Osteocyte (in vitro differentiated cells): ENCODE measurements at regions not wholly inside any gene's neighbourhood (a gene's known extent, or its start where the extent isn't known, plus 50 kb on each side); places are given as distances from the start of the nearest gene placed in this dataset.

ENCODE experiments used
- DNase-seq: peaks from one replicate; pipeline ENCODE4 v3.0.0; 2021; ENCODE audit warnings: mixed read lengths; ENCODE audit not compliant: unreplicated experiment; ENCODE audit errors: extremely low spot score
- H3K27ac Mint-ChIP-seq: one replicate; pipeline ENCODE4 v1.8.0; 2021; ENCODE audit warnings: mild to moderate bottlenecking, mixed read lengths; ENCODE audit not compliant: unreplicated experiment
- H3K27me3 Mint-ChIP-seq: one replicate; pipeline ENCODE4 v1.8.0; 2021; ENCODE audit warnings: mixed read lengths; ENCODE audit not compliant: unreplicated experiment
- H3K36me3 Mint-ChIP-seq: one replicate; pipeline ENCODE4 v1.8.0; 2021; ENCODE audit warnings: mixed read lengths; ENCODE audit not compliant: unreplicated experiment
- H3K4me1 Mint-ChIP-seq: one replicate; pipeline ENCODE4 v1.8.0; 2021; ENCODE audit warnings: mixed read lengths; ENCODE audit not compliant: unreplicated experiment
- H3K4me3 Mint-ChIP-seq: one replicate; pipeline ENCODE4 v1.8.0; 2021; ENCODE audit warnings: mild to moderate bottlenecking, moderate library complexity, mixed read lengths; ENCODE audit not compliant: unreplicated experiment
- H3K9me3 Mint-ChIP-seq: one replicate; pipeline ENCODE4 v1.8.0; 2021; ENCODE audit warnings: mixed read lengths; ENCODE audit not compliant: unreplicated experiment
- TF ChIP-seq, protein P1 (sequence below): fragments of 200-600 bp; sonication (generic); IDR thresholded peaks from 2 replicates; pipeline ENCODE4 v1.5.0; 2021; ENCODE audit warnings: antibody characterized with exemption, mild to moderate bottlenecking, moderate library complexity

DNA sequence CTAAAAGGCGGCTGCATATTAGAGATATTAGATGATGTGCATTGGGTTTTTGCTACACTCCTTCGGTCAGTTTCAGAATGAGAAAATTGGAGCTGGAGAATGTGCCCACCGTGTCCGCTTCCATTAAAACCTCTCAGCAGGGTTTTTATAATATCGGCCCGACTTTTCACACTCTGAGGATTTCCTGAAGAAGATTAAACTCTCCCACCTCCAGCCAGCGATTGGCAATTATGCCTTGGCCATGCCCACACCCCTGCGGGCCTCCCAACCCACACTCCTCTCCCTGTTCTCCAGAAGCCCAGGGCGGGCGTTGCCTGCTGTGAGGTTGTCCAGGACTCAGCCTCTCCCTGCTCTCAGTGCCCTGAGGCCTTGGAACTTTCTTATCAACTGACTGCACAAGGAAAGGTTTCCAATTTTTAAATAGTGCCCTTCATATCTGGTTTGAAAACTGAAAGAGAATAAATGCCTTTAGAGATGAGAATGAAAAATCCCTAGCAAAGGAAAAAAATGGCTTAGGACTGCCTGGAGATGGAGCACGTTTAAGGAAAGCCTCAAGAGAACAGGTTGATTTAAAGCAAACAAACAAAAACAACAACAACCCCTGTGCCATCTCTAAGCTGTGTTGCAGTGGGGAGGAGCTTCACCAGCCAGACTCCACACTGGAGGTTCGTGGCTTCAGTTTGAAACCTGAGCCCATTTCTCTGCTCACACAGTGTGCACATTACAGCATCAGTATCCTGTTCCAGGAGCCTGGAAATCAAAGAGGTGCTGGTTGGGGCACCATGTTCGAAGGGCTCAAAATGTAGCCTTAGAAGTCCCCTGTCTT, 292.9 kb downstream of the NSG2 start:
- H3K36me3 Mint-ChIP-seq = no peaks in the 10 kb centered on the region
- DNase-seq = no peak
- no peaks in the 10 kb centered on the region for H3K9me3 Mint-ChIP-seq
- TF ChIP-seq, protein P1, sequence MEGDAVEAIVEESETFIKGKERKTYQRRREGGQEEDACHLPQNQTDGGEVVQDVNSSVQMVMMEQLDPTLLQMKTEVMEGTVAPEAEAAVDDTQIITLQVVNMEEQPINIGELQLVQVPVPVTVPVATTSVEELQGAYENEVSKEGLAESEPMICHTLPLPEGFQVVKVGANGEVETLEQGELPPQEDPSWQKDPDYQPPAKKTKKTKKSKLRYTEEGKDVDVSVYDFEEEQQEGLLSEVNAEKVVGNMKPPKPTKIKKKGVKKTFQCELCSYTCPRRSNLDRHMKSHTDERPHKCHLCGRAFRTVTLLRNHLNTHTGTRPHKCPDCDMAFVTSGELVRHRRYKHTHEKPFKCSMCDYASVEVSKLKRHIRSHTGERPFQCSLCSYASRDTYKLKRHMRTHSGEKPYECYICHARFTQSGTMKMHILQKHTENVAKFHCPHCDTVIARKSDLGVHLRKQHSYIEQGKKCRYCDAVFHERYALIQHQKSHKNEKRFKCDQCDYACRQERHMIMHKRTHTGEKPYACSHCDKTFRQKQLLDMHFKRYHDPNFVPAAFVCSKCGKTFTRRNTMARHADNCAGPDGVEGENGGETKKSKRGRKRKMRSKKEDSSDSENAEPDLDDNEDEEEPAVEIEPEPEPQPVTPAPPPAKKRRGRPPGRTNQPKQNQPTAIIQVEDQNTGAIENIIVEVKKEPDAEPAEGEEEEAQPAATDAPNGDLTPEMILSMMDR = no peak
- H3K27ac Mint-ChIP-seq = no peak overlapping the region
- H3K27me3 Mint-ChIP-seq = peaks cover 23% of the 10 kb centered on the region
- H3K4me1 Mint-ChIP-seq = peaks cover 11% of the 10 kb centered on the region
- H3K4me3 Mint-ChIP-seq = peak overlapping the region; percentile 5

DNA sequence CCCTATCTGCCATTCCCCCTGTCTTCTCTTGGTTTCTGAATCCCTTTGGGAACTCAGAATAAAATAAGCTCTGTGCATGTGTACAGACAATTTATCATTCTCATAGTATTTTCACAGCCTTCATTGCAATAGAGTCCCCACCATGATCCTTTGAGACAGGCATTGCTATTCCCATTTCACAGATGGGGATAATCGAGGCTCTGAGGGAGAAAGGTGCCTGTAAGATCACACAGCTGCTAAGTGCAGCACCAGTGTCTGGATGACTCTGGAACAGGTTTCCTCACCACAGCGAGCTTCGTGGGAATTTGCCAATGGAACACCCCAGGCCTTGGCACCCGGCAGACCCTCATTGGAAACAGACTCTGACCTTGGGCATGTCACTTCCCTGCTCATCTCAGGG, 293.6 kb downstream of the NSG2 start:
- Mint-ChIP-seq H3K4me1 (peaks cover 11% of the 10 kb centered on the region), H3K4me3 (no peak overlapping the region), H3K27me3 (peaks cover 23% of the 10 kb centered on the region), H3K9me3 (no peaks in the 10 kb centered on the region), H3K36me3 (no peaks in the 10 kb centered on the region), H3K27ac (no peak overlapping the region)
- TF ChIP-seq, protein P1 = no peak
- no peak for DNase-seq

DNA sequence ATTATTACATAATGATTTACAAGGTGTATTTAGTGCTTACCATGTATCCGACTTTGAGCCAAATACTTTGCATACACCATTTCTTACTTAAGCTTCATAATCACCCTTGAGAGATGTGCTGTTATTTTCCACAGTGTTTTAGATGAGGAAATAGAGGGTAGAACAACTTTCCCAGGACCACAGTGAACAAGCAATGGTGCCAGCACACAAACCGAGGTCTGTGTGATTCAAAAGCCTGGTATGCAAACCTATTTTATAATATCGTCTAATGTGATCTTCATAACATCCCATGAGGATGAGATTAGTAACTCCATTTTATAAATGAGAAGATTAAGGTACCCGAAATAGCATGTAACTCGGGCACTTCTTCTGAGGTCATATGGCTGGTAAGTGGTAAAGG, 294.7 kb downstream of the NSG2 start:
- Mint-ChIP-seq H3K36me3 (no peaks in the 10 kb centered on the region), H3K4me3 (no peak overlapping the region), H3K4me1 (peaks cover 11% of the 10 kb centered on the region), H3K27ac (no peak overlapping the region), H3K9me3 (no peaks in the 10 kb centered on the region), H3K27me3 (peaks cover 23% of the 10 kb centered on the region)
- no peak for DNase-seq
- TF ChIP-seq, protein P1 = no peak

DNA sequence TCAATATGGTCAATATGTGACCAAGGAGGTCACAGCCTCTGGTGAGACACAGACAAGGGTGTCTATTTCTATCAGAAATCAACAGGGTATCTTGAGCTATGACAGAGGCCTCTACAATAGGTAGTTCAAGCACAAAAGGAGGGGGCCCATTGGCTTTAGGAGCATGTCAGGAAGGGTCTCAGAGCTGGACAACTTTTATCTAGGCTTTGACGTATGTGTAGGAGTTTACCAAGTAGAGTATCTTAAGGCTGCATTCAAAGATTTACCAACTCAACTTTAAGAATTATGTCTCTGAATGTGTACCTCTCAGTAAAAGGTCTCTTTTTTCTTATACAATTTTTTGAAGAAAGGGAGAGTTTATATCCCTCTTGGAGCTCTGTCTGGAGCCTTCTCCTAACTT, 297.2 kb downstream of the NSG2 start:
- no peaks in the 10 kb centered on the region for H3K36me3 Mint-ChIP-seq
- DNase-seq = no peak
- TF ChIP-seq, protein P1 = no peak
- H3K27me3 Mint-ChIP-seq = peaks cover 15% of the 10 kb centered on the region
- no peak overlapping the region for H3K4me3 Mint-ChIP-seq
- peaks cover 11% of the 10 kb centered on the region for H3K4me1 Mint-ChIP-seq
- H3K27ac Mint-ChIP-seq = no peak overlapping the region
- H3K9me3 Mint-ChIP-seq = no peaks in the 10 kb centered on the region

DNA sequence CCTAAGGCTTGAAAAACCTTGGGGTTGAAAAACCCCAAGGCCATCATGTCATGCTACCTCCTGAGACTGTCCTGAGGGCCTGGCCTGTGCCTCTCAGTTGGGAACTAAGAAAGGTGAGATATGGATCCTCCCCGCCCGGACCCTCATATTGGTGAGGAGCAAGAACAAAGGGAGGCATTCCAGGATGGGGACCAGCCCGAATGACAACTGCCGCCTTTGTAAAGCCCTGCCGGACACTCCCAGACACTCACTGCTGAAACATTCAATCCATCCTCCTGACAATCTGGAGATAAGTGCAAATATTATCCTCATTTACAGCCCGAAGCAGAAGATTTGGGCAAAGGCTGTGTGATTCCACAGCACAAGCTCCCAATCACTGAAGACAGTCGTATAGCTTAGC, 298.3 kb downstream of the NSG2 start:
- TF ChIP-seq, protein P1 = no peak
- H3K4me1 Mint-ChIP-seq = peaks cover under 1% of the 10 kb centered on the region
- no peaks in the 10 kb centered on the region for H3K9me3 Mint-ChIP-seq
- H3K4me3 Mint-ChIP-seq = no peak overlapping the region
- no peak overlapping the region for H3K27ac Mint-ChIP-seq
- H3K27me3 Mint-ChIP-seq = peaks cover 14% of the 10 kb centered on the region
- H3K36me3 Mint-ChIP-seq = no peaks in the 10 kb centered on the region
- no peak for DNase-seq
